Right atrium auricular region (tissue), 2 donors: ENCODE measurements at regions not wholly inside any gene's neighbourhood (a gene's known extent, or its start where the extent isn't known, plus 50 kb on each side); places are given as distances from the start of the nearest gene placed in this dataset.

ENCODE experiments used
- DNase-seq: peaks from one replicate; pipeline ENCODE4 v3.0.0-alpha.2; 2019; ENCODE audit warnings: low spot score
- H3K27ac ChIP-seq, 2 donors: fragments of 200-600 bp; sonication (generic); 1 replicate in 1 of 2; 2 replicates in 1 of 2; pipeline ENCODE4 v1.5.1; 2016 to 2019
- H3K27me3 ChIP-seq, 2 donors: fragments of 200-600 bp; sonication (generic); one replicate each; pipeline versions ENCODE4 v1.5.1 to v1.6.0; 2017 to 2019
- H3K36me3 ChIP-seq: fragments of 200-600 bp; sonication (generic); one replicate; pipeline ENCODE4 v1.5.1; 2016
- H3K4me1 ChIP-seq, 2 donors: fragments of 200-600 bp; sonication (generic); one replicate each; pipeline versions ENCODE4 v1.5.1 to v1.6.0; 2017 to 2019
- H3K4me3 ChIP-seq, 2 donors: fragments of 200-600 bp; sonication (generic); 1 replicate in 1 of 2; 2 replicates in 1 of 2; pipeline ENCODE4 v1.5.1; 2017 to 2019; ENCODE audit warnings: mild to moderate bottlenecking in 1 of 2, moderate library complexity in 1 of 2
- H3K9me3 ChIP-seq, 2 donors: fragments of 200-600 bp; sonication (generic); one replicate each; pipeline ENCODE4 v1.5.1; 2019
- CTCF ChIP-seq, 2 donors: fragments of 200-600 bp; sonication (generic); IDR thresholded peaks; one replicate each; pipeline ENCODE4 v1.5.1; 2019; ENCODE audit warnings: antibody characterized with exemption in 2 of 2

GRCh38 chr2:38170733-38171132, 94.8 kb upstream of the CYP1B1 start:
- H3K4me1 ChIP-seq: no peaks in the 10 kb centered on the region
- no peak for DNase-seq
- H3K27me3 ChIP-seq: no peaks in the 10 kb centered on the region
- H3K36me3 ChIP-seq: no peaks in the 10 kb centered on the region
- no peak overlapping the region for H3K4me3 ChIP-seq
- TF ChIP-seq CTCF (IDR thresholded peaks at IDR 0.05): no peak
- H3K27ac ChIP-seq: no peak overlapping the region
- no peaks in the 10 kb centered on the region for H3K9me3 ChIP-seq

- no peak overlapping the region for H3K4me3 ChIP-seq
- H3K4me1 ChIP-seq: no peaks in the 10 kb centered on the region
- no peak for DNase-seq
- H3K9me3 ChIP-seq: no peaks in the 10 kb centered on the region
- H3K27ac ChIP-seq: no peak overlapping the region
- H3K36me3 ChIP-seq: no peaks in the 10 kb centered on the region
- TF ChIP-seq CTCF (IDR thresholded peaks at IDR 0.05): no peak
- no peaks in the 10 kb centered on the region for H3K27me3 ChIP-seq
These were observed 94.1 kb upstream of the CYP1B1 start for GRCh38 chr2:38170067-38170466.

GRCh38 chr2:38168710-38169480, 92.9 kb upstream of the CYP1B1 start:
- Histone ChIP-seq H3K27me3 (no peaks in the 10 kb centered on the region), H3K36me3 (no peaks in the 10 kb centered on the region), H3K9me3 (no peaks in the 10 kb centered on the region), H3K4me3 (no peak overlapping the region), H3K4me1 (no peaks in the 10 kb centered on the region), H3K27ac (no peak overlapping the region)
- DNase-seq: no peak
- no peak for TF ChIP-seq CTCF (IDR thresholded peaks at IDR 0.05)

- TF ChIP-seq CTCF (IDR thresholded peaks at IDR 0.05): no peak
- H3K4me3 ChIP-seq: no peak overlapping the region
- no peak overlapping the region for H3K27ac ChIP-seq
- DNase-seq: no peak
- H3K4me1 ChIP-seq: no peaks in the 10 kb centered on the region
- H3K36me3 ChIP-seq: no peaks in the 10 kb centered on the region
- no peaks in the 10 kb centered on the region for H3K9me3 ChIP-seq
- no peaks in the 10 kb centered on the region for H3K27me3 ChIP-seq
These were observed 92.0 kb upstream of the CYP1B1 start for GRCh38 chr2:38167968-38168350.

- no peak for TF ChIP-seq CTCF (IDR thresholded peaks at IDR 0.05)
- Histone ChIP-seq H3K4me3 (no peak overlapping the region), H3K27me3 (no peaks in the 10 kb centered on the region), H3K36me3 (no peaks in the 10 kb centered on the region), H3K27ac (no peak overlapping the region), H3K9me3 (no peaks in the 10 kb centered on the region), H3K4me1 (no peaks in the 10 kb centered on the region)
- no peak for DNase-seq
These were observed 89.7 kb upstream of the CYP1B1 start for GRCh38 chr2:38165698-38166097.

GRCh38 chr2:38164881-38165280, 88.9 kb upstream of the CYP1B1 start:
- H3K4me1 ChIP-seq: no peaks in the 10 kb centered on the region

More at GRCh38 chr2:38164881-38165280, 88.9 kb upstream of the CYP1B1 start:
- H3K27me3 ChIP-seq: no peaks in the 10 kb centered on the region
- H3K27ac ChIP-seq: no peak overlapping the region
- H3K4me3 ChIP-seq: no peak overlapping the region
- H3K36me3 ChIP-seq: no peaks in the 10 kb centered on the region
- no peak for DNase-seq
- TF ChIP-seq CTCF (IDR thresholded peaks at IDR 0.05): no peak
- no peaks in the 10 kb centered on the region for H3K9me3 ChIP-seq
